ENCODE measurements at regions not wholly inside any gene's neighbourhood (a gene's known extent, or its start where the extent isn't known, plus 50 kb on each side); places are given as distances from the start of the nearest gene placed in this dataset.

GRCh38 chrX:134734466-134734952 is 62.5 kb downstream of the PABIR2 start:
- no TSS peak for BruUV-seq (replicated peaks)
- H3K9me3 Mint-ChIP-seq (ENCODE audit: low read depth, unreplicated experiment): no peaks in the 10 kb centered on the region
- DNase-seq: no peak
- CTCF ChIA-PET: no interaction called here
- peaks cover 33% of the 10 kb centered on the region for H3K27me3 Mint-ChIP-seq (ENCODE audit: unreplicated experiment)
- no peak overlapping the region for H3K4me3 Mint-ChIP-seq (ENCODE audit: low read depth, unreplicated experiment)
- TF ChIP-seq CTCF (IDR thresholded peaks at IDR 0.05; ENCODE audit: unreplicated experiment): no peak
- H3K27ac Mint-ChIP-seq (ENCODE audit: unreplicated experiment): no peak overlapping the region
- intact Hi-C loops (cut with micrococcal nuclease; ENCODE audit: unreplicated experiment): no loop called here
- no peaks in the 10 kb centered on the region for H3K36me3 Mint-ChIP-seq (ENCODE audit: insufficient read depth, unreplicated experiment)
- no peaks in the 10 kb centered on the region for H3K4me1 Mint-ChIP-seq (ENCODE audit: low read depth, unreplicated experiment)

- Mint-ChIP-seq H3K4me1 (ENCODE audit: low read depth, unreplicated experiment) (no peaks in the 10 kb centered on the region), H3K9me3 (ENCODE audit: low read depth, unreplicated experiment) (no peaks in the 10 kb centered on the region), H3K36me3 (ENCODE audit: insufficient read depth, unreplicated experiment) (no peaks in the 10 kb centered on the region), H3K27ac (ENCODE audit: unreplicated experiment) (no peak overlapping the region), H3K4me3 (ENCODE audit: low read depth, unreplicated experiment) (no peak overlapping the region), H3K27me3 (ENCODE audit: unreplicated experiment) (peaks cover 29% of the 10 kb centered on the region)
- intact Hi-C loops (cut with micrococcal nuclease; ENCODE audit: unreplicated experiment): no loop called here
- no peak for DNase-seq
- no peak for TF ChIP-seq CTCF (IDR thresholded peaks at IDR 0.05; ENCODE audit: unreplicated experiment)
- CTCF ChIA-PET: no interaction called here
- no TSS peak for BruUV-seq (replicated peaks)
Measured at GRCh38 chrX:134733591-134733990, 63.4 kb downstream of the PABIR2 start.

GRCh38 chrX:134732676-134733075 is 64.3 kb downstream of the PABIR2 start:
- intact Hi-C loops (cut with micrococcal nuclease; ENCODE audit: unreplicated experiment): no loop called here
- CTCF ChIA-PET: no interaction called here
- Mint-ChIP-seq H3K27ac (ENCODE audit: unreplicated experiment) (no peak overlapping the region), H3K36me3 (ENCODE audit: insufficient read depth, unreplicated experiment) (no peaks in the 10 kb centered on the region), H3K9me3 (ENCODE audit: low read depth, unreplicated experiment) (no peaks in the 10 kb centered on the region), H3K27me3 (ENCODE audit: unreplicated experiment) (peaks cover 19% of the 10 kb centered on the region), H3K4me3 (ENCODE audit: low read depth, unreplicated experiment) (no peak overlapping the region), H3K4me1 (ENCODE audit: low read depth, unreplicated experiment) (no peaks in the 10 kb centered on the region)
- no peak for TF ChIP-seq CTCF (IDR thresholded peaks at IDR 0.05; ENCODE audit: unreplicated experiment)
- BruUV-seq (replicated peaks): no TSS peak
- no peak for DNase-seq

- intact Hi-C loops (cut with micrococcal nuclease; ENCODE audit: unreplicated experiment): no loop called here
- peaks cover 14% of the 10 kb centered on the region for H3K27me3 Mint-ChIP-seq (ENCODE audit: unreplicated experiment)
- CTCF ChIA-PET: no interaction called here
- H3K4me1 Mint-ChIP-seq (ENCODE audit: low read depth, unreplicated experiment): peaks cover 4% of the 10 kb centered on the region
- BruUV-seq (replicated peaks): no TSS peak
- TF ChIP-seq CTCF (IDR thresholded peaks at IDR 0.05; ENCODE audit: unreplicated experiment): no peak
- no peak for DNase-seq
- H3K36me3 Mint-ChIP-seq (ENCODE audit: insufficient read depth, unreplicated experiment): no peaks in the 10 kb centered on the region
- no peak overlapping the region for H3K4me3 Mint-ChIP-seq (ENCODE audit: low read depth, unreplicated experiment)
- H3K9me3 Mint-ChIP-seq (ENCODE audit: low read depth, unreplicated experiment): no peaks in the 10 kb centered on the region
- H3K27ac Mint-ChIP-seq (ENCODE audit: unreplicated experiment): no peak overlapping the region
Measured at GRCh38 chrX:134732152-134732551, 64.9 kb downstream of the PABIR2 start.
